Right lobe of liver (tissue), 6 donors: ENCODE measurements at regions not wholly inside any gene's neighbourhood (a gene's known extent, or its start where the extent isn't known, plus 50 kb on each side); places are given as distances from the start of the nearest gene placed in this dataset.

Source experiments
- ATAC-seq, 4 donors: fragments of 200-7000 bp; cut with Tn5 transposase; one replicate each; pipeline ENCODE4 v1.9.1; 2020; ENCODE audit warnings: mild to moderate bottlenecking in 4 of 4, moderate library complexity in 4 of 4
- DNase-seq, 3 donors: peaks; one replicate each; pipeline ENCODE4 v3.0.0-alpha.2; 2020
- H3K27ac ChIP-seq, 3 donors: fragments of 200-600 bp; one replicate each; pipeline ENCODE4 v1.8.0; 2022
- H3K27me3 ChIP-seq, 2 donors: fragments of 200-600 bp; one replicate each; pipeline ENCODE4 v1.8.0; 2022
- H3K36me3 ChIP-seq, 4 donors: fragments of 200-600 bp; sonication (generic) in 1 of 4; one replicate each; pipeline versions ENCODE4 v1.5.1 to v1.8.0; 2017 to 2022; ENCODE audit warnings: control low read depth in 1 of 4
- H3K4me1 ChIP-seq, 4 donors: fragments of 200-600 bp; sonication (generic) in 1 of 4; one replicate each; pipeline versions ENCODE4 v1.5.1 to v1.8.0; 2017 to 2022; ENCODE audit warnings: control low read depth in 1 of 4
- H3K4me3 ChIP-seq, 3 donors: fragments of 200-600 bp; one replicate each; pipeline ENCODE4 v1.8.0; 2022
- H3K9me3 ChIP-seq, 4 donors: fragments of 200-600 bp; sonication (generic) in 1 of 4; one replicate each; pipeline versions ENCODE4 v1.5.1 to v1.8.0; 2017 to 2022; ENCODE audit warnings: control low read depth in 1 of 4
- POLR2A ChIP-seq: fragments of 450-650 bp; IDR thresholded peaks from one replicate; pipeline ENCODE4 v1.6.1; 2017; ENCODE audit warnings: antibody characterized with exemption, mild to moderate bottlenecking
- WGBS: methylation state at CpG from one replicate; pipeline ENCODE4 v1.1.6; 2018; ENCODE audit warnings: low coverage, low lambda C conversion rate; ENCODE audit not compliant: insufficient coverage; ENCODE audit errors: missing lambda C conversion rate; 5-methylcytosine and 5-hydroxymethylcytosine counted together
- intact Hi-C, 2 donors: fragments of 100-400 bp; cut with DNase I; formaldehyde crosslinking; loops; one replicate each; pipeline versions ENCODE4 v1.11.2 to v1.14.1; 2022
- TF ChIP-seq, protein P1 (sequence below), 4 donors: fragments of 200-600 bp in 3 of 4; fragments of 450-650 bp in 1 of 4; IDR thresholded peaks; one replicate each; pipeline versions ENCODE4 v1.5.1 to v1.8.0; 2016 to 2022; ENCODE audit warnings: antibody characterized with exemption in 4 of 4, mild to moderate bottlenecking in 2 of 4
- donor health status: DM: no; HTN: yes; CAD: no.
- donor health status: DM: no; HTN: no; CAD: no.
- donor health status: DM: no; HTN: no; CAD: no.
- donor health status: DM: no; HTN: yes; CAD: no.
- donor health status: DM: no; HTN: yes; CAD: no.

DNA sequence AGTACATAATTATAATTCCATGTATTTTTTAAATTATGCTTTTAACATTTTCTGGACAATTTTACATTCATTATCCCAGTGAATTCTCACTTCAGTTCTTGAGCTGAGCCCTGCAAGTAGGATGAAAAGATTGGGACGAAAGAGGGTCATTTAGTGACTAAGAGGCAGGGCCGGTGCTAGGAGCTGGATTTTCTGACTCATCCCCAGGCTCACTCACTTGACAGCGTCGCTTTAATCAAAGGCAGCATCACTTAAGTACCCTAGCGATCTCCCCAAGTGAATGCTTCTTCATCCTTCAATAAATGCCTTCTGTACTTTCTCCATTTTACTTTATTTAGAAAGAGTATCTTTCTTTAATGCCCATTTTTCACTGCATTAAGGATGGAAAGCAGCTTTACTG lies 263.6 kb downstream of the HS3ST1 start:
- 41% methylated on average over 5 of the region's 5 CpGs for WGBS
- H3K36me3 ChIP-seq: no peaks in the 10 kb centered on the region
- DNase-seq (no peak), ATAC-seq (no peak)
- intact Hi-C loops: no loop called here
- no peak overlapping the region for H3K4me3 ChIP-seq
- no peaks in the 10 kb centered on the region for H3K4me1 ChIP-seq
- H3K27ac ChIP-seq: no peak overlapping the region
- no peaks in the 10 kb centered on the region for H3K27me3 ChIP-seq
- H3K9me3 ChIP-seq: no peaks in the 10 kb centered on the region
- no peak for TF ChIP-seq POLR2A
- TF ChIP-seq, protein P1, sequence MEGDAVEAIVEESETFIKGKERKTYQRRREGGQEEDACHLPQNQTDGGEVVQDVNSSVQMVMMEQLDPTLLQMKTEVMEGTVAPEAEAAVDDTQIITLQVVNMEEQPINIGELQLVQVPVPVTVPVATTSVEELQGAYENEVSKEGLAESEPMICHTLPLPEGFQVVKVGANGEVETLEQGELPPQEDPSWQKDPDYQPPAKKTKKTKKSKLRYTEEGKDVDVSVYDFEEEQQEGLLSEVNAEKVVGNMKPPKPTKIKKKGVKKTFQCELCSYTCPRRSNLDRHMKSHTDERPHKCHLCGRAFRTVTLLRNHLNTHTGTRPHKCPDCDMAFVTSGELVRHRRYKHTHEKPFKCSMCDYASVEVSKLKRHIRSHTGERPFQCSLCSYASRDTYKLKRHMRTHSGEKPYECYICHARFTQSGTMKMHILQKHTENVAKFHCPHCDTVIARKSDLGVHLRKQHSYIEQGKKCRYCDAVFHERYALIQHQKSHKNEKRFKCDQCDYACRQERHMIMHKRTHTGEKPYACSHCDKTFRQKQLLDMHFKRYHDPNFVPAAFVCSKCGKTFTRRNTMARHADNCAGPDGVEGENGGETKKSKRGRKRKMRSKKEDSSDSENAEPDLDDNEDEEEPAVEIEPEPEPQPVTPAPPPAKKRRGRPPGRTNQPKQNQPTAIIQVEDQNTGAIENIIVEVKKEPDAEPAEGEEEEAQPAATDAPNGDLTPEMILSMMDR (IDR thresholded peaks at IDR 0.05): no peak

DNA sequence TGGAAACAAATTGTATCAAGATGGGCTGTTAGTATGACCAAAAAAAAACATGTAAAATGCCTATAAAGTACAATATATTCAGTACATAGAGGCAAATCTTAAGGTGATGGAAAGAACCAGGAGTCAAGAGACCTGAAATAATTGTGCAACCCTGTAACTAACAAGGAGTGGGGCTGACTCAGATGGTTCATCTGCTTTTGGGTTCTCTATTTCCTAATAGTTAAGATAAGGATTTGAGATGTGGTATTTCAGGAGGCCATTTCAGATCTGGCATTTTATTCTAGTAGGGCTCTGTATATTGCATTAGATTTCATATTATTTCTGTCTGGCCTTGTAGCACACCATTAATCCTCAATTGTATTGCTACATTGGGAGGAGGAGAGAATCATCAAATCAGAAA lies 268.4 kb downstream of the HS3ST1 start:
- Histone ChIP-seq H3K9me3 (no peaks in the 10 kb centered on the region), H3K4me3 (no peak overlapping the region), H3K4me1 (no peaks in the 10 kb centered on the region), H3K27ac (no peak overlapping the region), H3K27me3 (no peaks in the 10 kb centered on the region), H3K36me3 (no peaks in the 10 kb centered on the region)
- TF ChIP-seq, protein P1 (IDR thresholded peaks at IDR 0.05): no peak
- TF ChIP-seq POLR2A: no peak
- DNase-seq (no peak), ATAC-seq (no peak)
- intact Hi-C loops: no loop called here

DNA sequence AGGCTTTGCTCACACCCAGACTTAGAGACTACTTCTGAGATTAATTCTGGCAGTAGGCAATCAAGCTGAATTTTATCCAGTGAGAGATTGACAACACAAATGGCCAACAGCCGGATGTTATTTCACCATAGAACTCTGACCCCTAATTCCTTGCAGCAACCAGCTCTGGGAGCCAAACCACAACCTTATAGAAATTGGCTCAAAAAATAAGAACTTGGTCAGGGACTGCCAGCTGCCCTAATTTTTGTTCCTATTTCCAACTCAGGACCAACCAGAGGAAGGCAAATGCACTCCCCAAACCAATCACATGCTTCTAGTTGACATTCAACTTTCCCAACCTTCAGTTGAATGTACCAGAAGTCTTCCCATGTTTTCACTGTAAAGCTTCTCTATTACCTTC lies 269.7 kb downstream of the HS3ST1 start:
- intact Hi-C loops: no loop called here
- Histone ChIP-seq H3K27ac (no peak overlapping the region), H3K27me3 (no peaks in the 10 kb centered on the region), H3K4me3 (no peak overlapping the region), H3K36me3 (no peaks in the 10 kb centered on the region), H3K9me3 (no peaks in the 10 kb centered on the region), H3K4me1 (no peaks in the 10 kb centered on the region)
- TF ChIP-seq, protein P1 (IDR thresholded peaks at IDR 0.05): no peak
- TF ChIP-seq POLR2A: no peak
- ATAC-seq: no peak
- no CpG with 5 or more reads among the region's 1 CpG for WGBS
- no peak for DNase-seq

DNA sequence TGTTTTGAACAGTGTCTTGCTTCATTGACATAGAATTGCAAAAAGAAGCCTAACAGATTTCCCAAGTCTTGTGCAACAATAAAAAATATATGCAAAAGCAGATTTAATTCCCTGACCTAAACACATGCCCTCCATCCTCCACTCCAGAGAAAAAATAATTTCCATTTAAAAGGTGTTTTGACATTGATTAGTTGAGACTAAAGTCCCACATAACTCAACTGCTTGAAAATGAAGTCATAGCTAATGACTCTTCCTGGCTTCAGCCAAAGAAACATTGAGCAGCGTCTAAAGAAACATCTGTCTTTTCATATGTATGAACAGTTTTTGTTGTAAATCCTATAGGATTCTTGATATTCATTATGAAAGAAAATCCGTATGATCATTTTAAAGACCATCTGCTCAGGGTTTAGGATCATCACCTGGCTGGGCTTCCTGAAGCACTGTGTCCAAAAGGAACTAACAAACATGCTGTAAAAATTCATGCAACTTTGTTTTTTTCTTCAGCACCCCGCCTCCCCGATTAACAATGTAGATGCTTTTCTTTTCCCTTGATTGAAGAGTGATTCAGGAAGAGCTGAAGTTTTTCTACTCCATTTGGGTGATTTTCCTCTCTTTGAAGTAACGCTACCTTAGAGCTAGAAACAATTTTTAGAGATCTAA lies 273.4 kb downstream of the HS3ST1 start:
- intact Hi-C loops: no loop called here
- Histone ChIP-seq H3K4me1 (no peaks in the 10 kb centered on the region), H3K36me3 (no peaks in the 10 kb centered on the region), H3K27me3 (no peaks in the 10 kb centered on the region), H3K4me3 (no peak overlapping the region), H3K9me3 (no peaks in the 10 kb centered on the region), H3K27ac (no peak overlapping the region)
- TF ChIP-seq, protein P1 (IDR thresholded peaks at IDR 0.05): no peak
- no peak for TF ChIP-seq POLR2A
- ATAC-seq (no peak), DNase-seq (no peak)
- WGBS: 49% methylated on average over 5 of the region's 5 CpGs

DNA sequence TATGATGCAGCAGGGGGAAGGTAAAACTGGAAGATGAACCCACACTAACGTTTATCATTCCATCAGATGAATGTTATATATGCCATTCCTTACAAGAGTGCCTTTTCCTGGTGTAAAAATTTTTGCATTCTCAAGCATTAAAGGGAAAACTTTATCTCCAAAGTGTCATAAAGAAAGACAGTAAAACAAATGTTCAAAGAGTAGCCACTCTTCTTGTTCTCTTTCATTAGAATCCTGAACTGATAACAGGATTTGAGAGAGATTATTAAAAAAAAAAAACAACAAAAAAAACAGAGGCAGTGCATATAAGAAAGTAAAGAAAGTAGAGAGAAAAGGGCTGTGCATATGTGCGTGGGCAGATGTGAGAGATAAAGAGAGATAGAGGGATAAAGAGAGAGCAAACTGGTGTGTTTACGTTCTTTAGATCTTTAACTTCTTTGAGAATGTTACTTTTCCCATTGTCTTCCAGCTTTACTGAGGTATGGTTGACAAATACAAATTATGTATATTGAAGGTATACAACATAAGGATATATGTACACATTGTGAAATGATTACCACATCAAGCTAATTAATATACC lies 275.4 kb downstream of the HS3ST1 start:
- no peak for TF ChIP-seq POLR2A
- TF ChIP-seq, protein P1 (IDR thresholded peaks at IDR 0.05): no peak
- Histone ChIP-seq H3K9me3 (no peaks in the 10 kb centered on the region), H3K4me1 (no peaks in the 10 kb centered on the region), H3K36me3 (no peaks in the 10 kb centered on the region), H3K4me3 (no peak overlapping the region), H3K27me3 (no peaks in the 10 kb centered on the region), H3K27ac (no peak overlapping the region)
- DNase-seq (no peak), ATAC-seq (no peak)
- intact Hi-C loops: no loop called here
- 23% methylated on average over 3 of the region's 3 CpGs for WGBS
